Dedifferentiated amniotic fluid mesenchymal stem cell (primary cell): ENCODE measurements at regions not wholly inside any gene's neighbourhood (a gene's known extent, or its start where the extent isn't known, plus 50 kb on each side); places are given as distances from the start of the nearest gene placed in this dataset.

Experiments used
- DNase-seq: peaks from one replicate; pipeline ENCODE4 v3.0.0-alpha.2; 2016; ENCODE audit errors: extremely low spot score

DNA sequence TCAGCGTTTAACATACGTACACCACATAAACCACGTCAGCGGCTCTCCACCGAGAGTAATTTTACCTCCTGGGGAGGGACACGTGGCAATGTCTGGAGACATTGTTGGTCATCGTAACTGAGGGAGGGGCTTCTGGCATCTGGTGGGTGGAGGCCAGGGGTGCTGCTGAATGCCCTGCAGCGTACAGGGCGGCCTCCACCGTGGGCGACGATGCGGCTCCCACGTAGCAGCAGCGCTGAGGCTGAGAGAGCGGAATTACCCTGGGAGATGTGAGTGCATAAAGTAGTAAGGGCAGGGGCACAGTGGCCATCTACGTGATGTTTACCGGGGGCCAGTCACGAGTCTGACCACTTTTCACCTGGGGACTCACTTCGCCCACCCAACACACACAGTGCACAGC is 212.4 kb downstream of the RBFOX3 start:
- DNase-seq: no peak

GRCh38 chr17:79396696-79397095 is 214.2 kb downstream of the RBFOX3 start:
- no peak for DNase-seq

DNA sequence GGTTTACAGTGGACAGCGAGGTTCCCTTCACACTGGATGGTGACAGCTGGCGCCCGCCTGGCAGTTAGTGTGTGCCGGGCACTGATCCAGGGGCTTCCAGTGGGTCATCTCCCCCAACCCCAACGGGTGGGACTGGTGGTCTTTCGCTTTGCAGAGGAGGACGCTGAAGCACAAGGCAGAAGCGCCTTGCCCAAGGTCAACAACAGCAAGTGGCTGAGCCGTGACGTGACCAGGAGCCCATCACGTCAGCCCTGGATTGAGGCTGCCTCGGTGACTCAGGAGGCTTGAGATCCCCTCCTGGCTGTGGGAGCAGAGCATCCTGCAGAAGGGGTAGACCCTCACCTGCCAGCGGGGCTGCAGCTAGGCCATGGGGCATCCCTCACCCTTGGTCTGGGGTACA is 215.3 kb downstream of the RBFOX3 start:
- DNase-seq: no peak

- DNase-seq: no peak
Measured at GRCh38 chr17:79395066-79395465, 215.8 kb downstream of the RBFOX3 start.

- peak; percentile 36 for DNase-seq
Measured at GRCh38 chr17:79393358-79394052, 217.3 kb downstream of the RBFOX3 start.

DNA sequence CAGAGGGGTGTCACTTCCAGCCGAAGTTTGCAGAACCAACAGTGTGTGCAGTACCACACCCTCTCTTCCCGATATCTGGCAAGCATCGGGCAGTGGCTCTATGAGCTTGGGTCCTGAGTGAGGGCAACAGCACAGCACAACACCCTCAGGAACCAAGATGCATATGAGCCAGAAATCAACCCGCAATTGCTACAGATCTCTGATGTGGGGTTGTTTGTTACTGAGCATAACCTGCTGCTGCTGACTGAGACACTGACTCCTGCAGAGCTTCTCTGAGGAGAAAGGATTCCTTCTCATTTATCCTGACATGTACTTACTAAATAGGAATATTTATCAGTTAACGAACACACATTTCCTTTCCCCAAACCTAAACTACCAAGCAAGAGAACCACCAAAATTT is 218.3 kb downstream of the RBFOX3 start:
- DNase-seq: no peak

GRCh38 chr17:79391376-79392233 is 219.2 kb downstream of the RBFOX3 start:
- peak; percentile 62 for DNase-seq

GRCh38 chr17:79389896-79390295 is 221.0 kb downstream of the RBFOX3 start:
- no peak for DNase-seq

GRCh38 chr17:79388556-79389295 is 222.1 kb downstream of the RBFOX3 start:
- peak; percentile 16 for DNase-seq

DNA sequence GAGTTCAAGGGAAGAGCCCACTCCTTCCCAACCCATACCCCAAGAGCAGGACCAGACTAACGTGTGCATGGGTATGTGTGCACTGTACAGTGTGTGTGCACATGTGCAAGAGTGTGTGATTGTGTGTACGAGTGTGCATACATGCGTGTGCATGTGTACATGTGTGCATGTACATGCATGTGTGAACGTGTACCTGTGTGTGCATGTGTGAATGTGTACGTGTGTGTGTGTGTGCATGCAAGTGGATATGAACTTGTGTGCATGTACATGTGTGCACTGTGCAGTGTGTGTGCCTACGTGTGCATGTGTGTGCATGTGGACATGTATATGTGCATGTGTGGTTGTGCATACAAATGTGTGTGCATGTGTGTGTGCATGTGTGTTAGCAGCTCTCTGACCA is 223.1 kb downstream of the RBFOX3 start:
- no peak for DNase-seq

- DNase-seq: no peak
Measured at GRCh38 chr17:79385962-79386563, 224.8 kb downstream of the RBFOX3 start.

DNA sequence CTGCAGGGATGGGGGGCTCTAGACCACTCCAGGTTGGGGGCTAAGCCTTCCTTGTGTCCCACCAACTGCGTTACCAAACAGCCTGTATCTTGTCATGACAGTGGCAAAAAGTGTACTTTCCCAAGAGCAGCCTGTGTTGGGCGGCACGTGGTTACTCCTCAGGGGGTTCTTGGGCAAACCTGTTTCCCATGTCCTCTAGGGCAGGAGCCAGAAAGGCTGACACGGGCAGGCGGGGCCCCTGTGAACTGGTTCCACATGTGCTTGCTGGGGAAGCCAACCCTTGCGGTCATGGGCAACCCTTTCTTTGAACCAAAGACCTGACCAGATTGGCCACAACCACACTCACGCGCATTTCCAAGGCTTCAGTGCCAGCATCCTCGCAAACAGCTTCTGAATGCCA is 228.5 kb downstream of the RBFOX3 start:
- no peak for DNase-seq

GRCh38 chr17:79379700-79380445 is 231.0 kb downstream of the RBFOX3 start:
- DNase-seq: no peak

DNA sequence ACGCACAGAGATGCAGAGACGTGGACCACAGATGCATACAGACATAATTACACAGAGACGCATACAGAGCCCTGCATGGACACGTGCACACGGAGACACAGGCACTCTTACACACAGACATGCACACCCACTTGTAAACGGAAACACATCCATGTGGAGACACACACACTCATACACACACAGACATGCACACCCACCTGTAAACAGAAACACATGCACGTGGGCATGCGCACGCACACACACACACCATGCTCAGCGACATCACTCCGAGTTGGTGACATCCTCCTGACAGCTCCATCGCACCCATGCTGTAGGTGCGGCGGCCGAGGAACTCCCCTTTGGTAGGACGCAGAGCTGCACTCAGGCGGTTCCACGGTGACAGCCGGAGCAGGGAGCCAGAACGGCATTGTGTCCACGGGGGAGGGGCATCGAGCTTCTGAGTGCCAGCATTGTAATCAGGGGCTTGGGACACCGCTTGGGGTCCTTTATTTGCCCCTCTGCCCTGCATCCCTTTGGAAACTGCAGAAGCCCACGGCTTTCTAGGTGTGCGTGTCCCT is 233.5 kb downstream of the RBFOX3 start:
- DNase-seq: no peak

DNA sequence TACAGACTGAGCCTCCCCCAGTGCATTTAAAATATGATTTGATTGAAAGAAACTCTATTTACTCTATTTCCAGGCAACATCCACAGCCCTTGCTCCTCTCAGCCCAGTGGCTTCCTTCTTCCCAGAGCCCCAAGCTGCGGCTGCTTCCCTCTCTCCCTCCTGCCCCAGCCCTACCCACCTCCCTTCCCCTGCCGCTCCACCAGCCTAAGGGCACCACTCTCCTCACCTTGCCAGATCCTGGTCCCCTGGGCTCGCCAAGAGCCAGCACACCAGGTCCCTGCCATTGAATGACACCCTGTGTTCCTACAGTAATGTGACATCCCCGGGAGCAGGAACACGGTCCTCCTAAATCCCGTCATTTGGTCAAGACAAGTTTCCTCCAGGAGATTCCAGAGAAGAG is 236.0 kb downstream of the RBFOX3 start:
- DNase-seq: no peak

DNA sequence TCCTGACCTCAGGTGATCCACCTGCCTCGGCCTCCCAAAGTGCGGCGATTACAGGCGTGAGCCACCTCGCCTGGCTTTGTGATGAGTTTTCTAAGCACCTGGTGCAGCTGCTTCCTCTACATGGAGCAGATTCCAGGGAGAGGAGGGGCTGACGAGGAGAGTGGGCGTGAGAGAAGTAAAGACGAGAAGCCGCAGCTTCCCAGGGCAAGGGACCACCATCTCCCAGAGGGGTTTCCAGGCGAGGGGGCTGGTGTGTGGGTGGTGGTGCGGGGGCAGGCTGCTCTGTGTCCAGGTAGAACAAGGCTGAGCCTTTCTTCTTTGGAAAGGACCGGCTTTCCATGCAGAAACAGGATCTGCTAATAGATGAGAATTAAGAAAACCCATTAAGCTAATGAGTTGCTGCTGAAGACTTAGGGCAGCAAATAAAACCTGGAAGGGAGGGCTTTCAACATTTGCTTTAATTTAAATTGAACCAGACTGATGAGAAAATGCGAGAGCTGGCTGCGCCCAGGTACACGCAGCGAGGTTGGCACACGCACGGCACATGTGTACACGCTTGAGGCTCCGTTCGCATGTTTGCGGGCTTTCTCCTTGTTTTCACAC is 236.7 kb downstream of the RBFOX3 start:
- no peak for DNase-seq

- DNase-seq: no peak
Measured at GRCh38 chr17:79372470-79373238, 238.2 kb downstream of the RBFOX3 start.

GRCh38 chr17:79371984-79372383 is 238.9 kb downstream of the RBFOX3 start:
- no peak for DNase-seq

DNA sequence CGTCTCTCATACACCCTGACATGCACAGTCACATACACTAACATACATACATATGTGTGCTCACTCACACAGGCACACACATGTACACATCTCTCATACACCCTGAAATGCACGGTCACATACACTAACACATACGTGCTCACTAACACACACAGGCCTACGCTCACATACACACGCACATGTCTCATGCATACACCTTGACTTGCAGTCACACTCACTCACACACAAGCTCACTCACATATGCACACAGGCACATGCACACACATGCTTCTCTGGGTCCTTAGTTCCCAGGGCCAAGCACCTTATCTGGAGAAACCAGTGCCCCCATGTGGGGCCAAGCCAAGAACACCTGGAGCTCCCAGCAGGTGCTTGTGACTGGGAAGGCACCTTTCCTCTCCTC is 240.3 kb downstream of the RBFOX3 start:
- no peak for DNase-seq

DNA sequence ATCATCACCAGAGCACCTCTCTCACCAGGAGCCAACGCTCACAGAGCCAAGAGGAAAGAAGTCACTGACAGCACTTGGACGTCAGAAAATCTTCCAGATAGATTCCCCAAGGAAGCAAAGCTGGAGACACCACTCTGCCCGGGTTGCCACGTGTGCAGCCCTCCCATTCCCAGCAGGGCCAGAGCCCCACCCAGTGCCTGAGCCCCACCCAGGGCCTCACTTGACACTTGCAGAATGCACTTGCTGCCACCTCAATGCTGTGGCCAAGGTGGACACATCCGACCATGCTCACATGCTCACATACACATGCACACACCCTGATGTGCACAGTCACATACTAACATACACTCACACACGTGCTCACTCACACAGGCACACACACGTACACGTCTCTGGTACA is 240.7 kb downstream of the RBFOX3 start:
- no peak for DNase-seq
